SK-N-SH (cell line): ENCODE measurements at regions not wholly inside any gene's neighbourhood (a gene's known extent, or its start where the extent isn't known, plus 50 kb on each side); places are given as distances from the start of the nearest gene placed in this dataset.

Experiments used
- CTCF ChIA-PET: fragments of 300-600, 350-600 bp; formaldehyde crosslinking; extraction: SDS; loops from one replicate; lab custom pipeline; 2021; lab: Yijun Ruan, JAX
- POLR2A ChIA-PET: fragments of 350-600 bp; sonication (Branson Sonifier 250); formaldehyde crosslinking; extraction: SDS; loops from one replicate; lab custom pipeline; 2020; ENCODE audit warnings: antibody characterized with exemption, inconsistent platforms; lab: Yijun Ruan, JAX
- DNase-seq: peaks from one replicate; pipeline ENCODE4 v3.0.0; 2012
- H2AFZ ChIP-seq: fragments of 200-600 bp; sonication (generic); 2 replicates; pipeline ENCODE4 v1.8.1; 2016; ENCODE audit warnings: antibody characterized with exemption, mild to moderate bottlenecking, low read depth
- H3F3A ChIP-seq: fragments of 200-600 bp; sonication (generic); replicated peaks from 2 replicates; pipeline ENCODE3; 2016; ENCODE audit warnings: antibody characterized with exemption, mild to moderate bottlenecking; ENCODE audit not compliant: insufficient read depth
- H3K27ac ChIP-seq, 2 experiments: fragments of 200-500 bp in 1 of 2; fragments of 200-600 bp in 1 of 2; sonication (Bioruptor generic) in 1 of 2; sonication (generic), shearing (Covaris generic) in 1 of 2; 2 replicates each; pipeline versions ENCODE4 v1.5.1 to v1.6.1; 2014 to 2016; ENCODE audit warnings: low read depth in 2 of 2, inconsistent platforms in 1 of 2, low read length in 1 of 2, mild to moderate bottlenecking in 1 of 2, mixed read lengths in 1 of 2
- H3K27me3 ChIP-seq: fragments of 200-600 bp; sonication (generic), shearing (Covaris generic); 2 replicates; pipeline ENCODE4 v1.6.1; 2016; ENCODE audit warnings: mixed run types; ENCODE audit not compliant: insufficient read depth
- H3K36me3 ChIP-seq, 2 experiments: fragments of 200-500 bp in 1 of 2; fragments of 200-600 bp in 1 of 2; sonication (Bioruptor generic) in 1 of 2; sonication (generic) in 1 of 2; replicated peaks in 1 of 2; 2 replicates each; pipeline versions ENCODE3 to v1.5.1; 2014 to 2016; ENCODE audit warnings: low read length in 1 of 2, mild to moderate bottlenecking in 1 of 2; ENCODE audit not compliant: insufficient read depth in 2 of 2, control insufficient read depth in 1 of 2
- H3K4me1 ChIP-seq, 2 experiments: fragments of 200-500 bp in 1 of 2; fragments of 200-600 bp in 1 of 2; sonication (Bioruptor generic) in 1 of 2; sonication (generic), shearing (Covaris generic) in 1 of 2; 2 replicates each; pipeline versions ENCODE4 v1.5.1 to v1.6.1; 2014 to 2016; ENCODE audit warnings: low read depth in 1 of 2, low read length in 1 of 2, mixed run types in 1 of 2; ENCODE audit not compliant: insufficient read depth in 2 of 2, control insufficient read depth in 1 of 2
- H3K4me2 ChIP-seq: fragments of 200-600 bp; sonication (generic), shearing (Covaris generic); 2 replicates; pipeline ENCODE4 v1.6.1; 2017; ENCODE audit warnings: mixed run types
- H3K4me3 ChIP-seq, 2 experiments: fragments of 200-500 bp in 1 of 2; fragments of 200-600 bp in 1 of 2; sonication (Bioruptor generic) in 1 of 2; sonication (generic), shearing (Covaris generic) in 1 of 2; 2 replicates each; pipeline versions ENCODE4 v1.5.1 to v1.8.1; 2014 to 2016; ENCODE audit warnings: low read depth in 2 of 2, inconsistent platforms in 1 of 2, low read length in 1 of 2, mild to moderate bottlenecking in 1 of 2, mixed read lengths in 1 of 2, moderate library complexity in 1 of 2
- H3K79me2 ChIP-seq: fragments of 200-600 bp; sonication (generic); 2 replicates; pipeline ENCODE4 v1.8.1; 2017; ENCODE audit warnings: mild to moderate bottlenecking; ENCODE audit not compliant: insufficient read depth
- H3K9ac ChIP-seq: fragments of 200-600 bp; sonication (generic); 2 replicates; pipeline ENCODE4 v1.6.1; 2017; ENCODE audit warnings: mixed run types
- H3K9me2 ChIP-seq: fragments of 200-600 bp; sonication (generic); 2 replicates; pipeline ENCODE4 v1.6.1; 2017; ENCODE audit warnings: mixed run types
- H3K9me3 ChIP-seq: fragments of 200-600 bp; sonication (generic); 2 replicates; pipeline ENCODE4 v1.6.1; 2017; ENCODE audit warnings: mixed run types, mild to moderate bottlenecking, moderate library complexity
- H4K20me1 ChIP-seq: fragments of 200-600 bp; sonication (generic); 2 replicates; pipeline ENCODE4 v1.6.1; 2017; ENCODE audit warnings: mild to moderate bottlenecking, mixed run types; ENCODE audit not compliant: insufficient read depth
- ELF1 ChIP-seq: IDR thresholded peaks from 2 replicates; pipeline ENCODE4 v1.4.0; 2012
- EP300 ChIP-seq, 2 experiments: IDR thresholded peaks; 2 replicates each; pipeline versions ENCODE4 v1.4.0 to v1.6.1; 2012; ENCODE audit warnings: borderline replicate concordance in 1 of 2, low read depth in 1 of 2, low read length in 1 of 2
- FOSL2 ChIP-seq: IDR thresholded peaks from 2 replicates; pipeline ENCODE4 v1.4.0; 2012; ENCODE audit warnings: low read depth, mild to moderate bottlenecking, moderate library complexity, borderline replicate concordance
- FOXJ3 ChIP-seq: sonication (generic); formaldehyde crosslinking; IDR thresholded peaks from 2 replicates; pipeline ENCODE4 v1.5.1; 2020; ENCODE audit warnings: mild to moderate bottlenecking, missing genetic modification reagents
- FOXM1 ChIP-seq: IDR thresholded peaks from 2 replicates; pipeline ENCODE4 v1.4.0; 2012; ENCODE audit warnings: low read depth, mild to moderate bottlenecking
- JUND ChIP-seq: IDR thresholded peaks from 2 replicates; pipeline ENCODE4 v1.4.0; 2012
- MEF2A ChIP-seq: IDR thresholded peaks from 2 replicates; pipeline ENCODE4 v1.4.0; 2012; ENCODE audit warnings: low read depth, borderline replicate concordance
- MXI1 ChIP-seq: IDR thresholded peaks from 2 replicates; pipeline ENCODE4 v1.6.1; 2012; ENCODE audit warnings: mild to moderate bottlenecking, low read depth, low read length, improper control_type of control experiment
- NFIC ChIP-seq: IDR thresholded peaks from 2 replicates; pipeline ENCODE4 v1.4.0; 2012; ENCODE audit warnings: borderline replicate concordance
- NRF1 ChIP-seq: IDR thresholded peaks from 2 replicates; pipeline ENCODE4 v1.6.1; 2012; ENCODE audit warnings: low read depth, mild to moderate bottlenecking, low read length
- RAD21 ChIP-seq: IDR thresholded peaks from 2 replicates; pipeline ENCODE4 v1.6.1; 2012; ENCODE audit warnings: mild to moderate bottlenecking, low read length
- SIN3A ChIP-seq: IDR thresholded peaks from 2 replicates; pipeline ENCODE4 v1.6.1; 2012; ENCODE audit warnings: low read depth, mild to moderate bottlenecking, low read length, moderate library complexity, borderline replicate concordance
- SMC3 ChIP-seq: IDR thresholded peaks from 2 replicates; pipeline ENCODE4 v1.6.1; 2012; ENCODE audit warnings: low read depth, low read length, improper control_type of control experiment
- TEAD4 ChIP-seq: IDR thresholded peaks from 2 replicates; pipeline ENCODE4 v1.4.0; 2012; ENCODE audit warnings: mild to moderate bottlenecking, borderline replicate concordance; ENCODE audit not compliant: insufficient read depth
- YY1 ChIP-seq: IDR thresholded peaks from 2 replicates; pipeline ENCODE4 v1.4.0; 2012; ENCODE audit warnings: low read depth, mild to moderate bottlenecking
- TF ChIP-seq, protein P1 (sequence below): IDR thresholded peaks from 2 replicates; pipeline ENCODE4 v1.4.0; 2012; ENCODE audit warnings: low read depth, borderline replicate concordance
- TF ChIP-seq, protein P2 (sequence below): fragments of 150-350 bp; IDR thresholded peaks from 2 replicates; pipeline ENCODE4 v1.6.1; 2017; ENCODE audit warnings: antibody characterized with exemption, low read length, low read depth, borderline replicate concordance
- TF ChIP-seq, protein P3 (sequence below): IDR thresholded peaks from 2 replicates; pipeline ENCODE4; 2012
- TF ChIP-seq, protein P4 (sequence below): IDR thresholded peaks from 2 replicates; pipeline ENCODE4 v1.6.1; 2012; ENCODE audit warnings: mild to moderate bottlenecking, low read depth, low read length, moderate library complexity
- TF ChIP-seq, protein P5 (sequence below): fragments of 200-600 bp; sonication (generic); IDR thresholded peaks from 2 replicates; pipeline ENCODE4 v1.6.1; 2017; ENCODE audit warnings: antibody characterized with exemption, mild to moderate bottlenecking, moderate library complexity
- TF ChIP-seq, protein P6 (sequence below): IDR thresholded peaks from 2 replicates; pipeline ENCODE4 v1.4.0; 2012; ENCODE audit warnings: low read depth

DNA sequence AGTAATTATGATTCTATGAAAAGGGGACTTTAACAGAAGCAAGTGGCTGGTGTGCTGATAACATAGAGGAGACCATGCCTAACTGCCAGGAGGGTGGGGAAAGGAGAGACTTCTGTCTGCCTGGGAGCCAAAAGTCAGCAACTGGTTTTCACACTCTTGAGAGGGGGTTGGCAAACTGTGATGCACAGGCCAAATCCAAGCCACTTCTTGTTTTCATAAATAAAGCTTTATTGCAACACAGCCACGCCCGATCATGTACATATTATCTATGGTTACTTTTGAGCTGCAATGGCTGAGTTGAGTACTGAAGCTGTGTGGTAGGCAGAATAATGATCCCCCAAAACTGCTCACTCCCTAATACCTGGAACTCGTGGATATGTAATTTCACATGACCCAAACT is 208.4 kb downstream of the LNPK start (continued):
- TF ChIP-seq, protein P1, sequence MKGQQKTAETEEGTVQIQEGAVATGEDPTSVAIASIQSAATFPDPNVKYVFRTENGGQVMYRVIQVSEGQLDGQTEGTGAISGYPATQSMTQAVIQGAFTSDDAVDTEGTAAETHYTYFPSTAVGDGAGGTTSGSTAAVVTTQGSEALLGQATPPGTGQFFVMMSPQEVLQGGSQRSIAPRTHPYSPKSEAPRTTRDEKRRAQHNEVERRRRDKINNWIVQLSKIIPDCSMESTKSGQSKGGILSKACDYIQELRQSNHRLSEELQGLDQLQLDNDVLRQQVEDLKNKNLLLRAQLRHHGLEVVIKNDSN: no peak
- TF ChIP-seq, protein P2, sequence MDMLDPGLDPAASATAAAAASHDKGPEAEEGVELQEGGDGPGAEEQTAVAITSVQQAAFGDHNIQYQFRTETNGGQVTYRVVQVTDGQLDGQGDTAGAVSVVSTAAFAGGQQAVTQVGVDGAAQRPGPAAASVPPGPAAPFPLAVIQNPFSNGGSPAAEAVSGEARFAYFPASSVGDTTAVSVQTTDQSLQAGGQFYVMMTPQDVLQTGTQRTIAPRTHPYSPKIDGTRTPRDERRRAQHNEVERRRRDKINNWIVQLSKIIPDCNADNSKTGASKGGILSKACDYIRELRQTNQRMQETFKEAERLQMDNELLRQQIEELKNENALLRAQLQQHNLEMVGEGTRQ: no peak
- TF ChIP-seq FOXJ3 (no peak), RAD21 (no peak), FOXM1 (no peak), EP300 (IDR thresholded peaks at IDR 0.05; ENCODE audit: borderline replicate concordance in 1 of 2, low read depth in 1 of 2, low read length in 1 of 2) (no peak), SMC3 (no peak), JUND (no peak), MEF2A (no peak), MXI1 (no peak)
- TF ChIP-seq, protein P3, sequence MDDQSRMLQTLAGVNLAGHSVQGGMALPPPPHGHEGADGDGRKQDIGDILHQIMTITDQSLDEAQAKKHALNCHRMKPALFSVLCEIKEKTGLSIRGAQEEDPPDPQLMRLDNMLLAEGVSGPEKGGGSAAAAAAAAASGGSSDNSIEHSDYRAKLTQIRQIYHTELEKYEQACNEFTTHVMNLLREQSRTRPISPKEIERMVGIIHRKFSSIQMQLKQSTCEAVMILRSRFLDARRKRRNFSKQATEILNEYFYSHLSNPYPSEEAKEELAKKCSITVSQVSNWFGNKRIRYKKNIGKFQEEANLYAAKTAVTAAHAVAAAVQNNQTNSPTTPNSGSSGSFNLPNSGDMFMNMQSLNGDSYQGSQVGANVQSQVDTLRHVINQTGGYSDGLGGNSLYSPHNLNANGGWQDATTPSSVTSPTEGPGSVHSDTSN: no peak

DNA sequence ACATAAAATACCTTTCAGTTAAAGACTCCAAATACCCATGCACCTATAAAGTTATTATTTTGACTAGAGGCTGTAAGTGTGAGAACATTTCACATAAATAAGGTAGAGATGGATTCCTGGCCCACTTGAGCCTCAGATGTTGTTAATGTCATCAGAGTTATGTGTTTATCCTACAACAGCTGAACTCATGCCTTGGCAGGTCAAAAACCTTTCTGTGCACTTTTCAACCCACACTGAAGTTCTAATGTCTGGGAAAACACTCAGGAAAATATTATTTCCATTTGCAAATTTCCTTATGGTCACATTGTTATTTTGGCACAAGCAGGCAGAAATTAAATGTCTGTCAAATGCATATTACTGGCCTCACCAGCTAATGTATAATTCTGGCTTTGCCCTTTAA is 209.2 kb downstream of the LNPK start:
- H2AFZ ChIP-seq: no peak overlapping the region
- no peak overlapping the region for H3K4me2 ChIP-seq
- TF ChIP-seq, protein P4, sequence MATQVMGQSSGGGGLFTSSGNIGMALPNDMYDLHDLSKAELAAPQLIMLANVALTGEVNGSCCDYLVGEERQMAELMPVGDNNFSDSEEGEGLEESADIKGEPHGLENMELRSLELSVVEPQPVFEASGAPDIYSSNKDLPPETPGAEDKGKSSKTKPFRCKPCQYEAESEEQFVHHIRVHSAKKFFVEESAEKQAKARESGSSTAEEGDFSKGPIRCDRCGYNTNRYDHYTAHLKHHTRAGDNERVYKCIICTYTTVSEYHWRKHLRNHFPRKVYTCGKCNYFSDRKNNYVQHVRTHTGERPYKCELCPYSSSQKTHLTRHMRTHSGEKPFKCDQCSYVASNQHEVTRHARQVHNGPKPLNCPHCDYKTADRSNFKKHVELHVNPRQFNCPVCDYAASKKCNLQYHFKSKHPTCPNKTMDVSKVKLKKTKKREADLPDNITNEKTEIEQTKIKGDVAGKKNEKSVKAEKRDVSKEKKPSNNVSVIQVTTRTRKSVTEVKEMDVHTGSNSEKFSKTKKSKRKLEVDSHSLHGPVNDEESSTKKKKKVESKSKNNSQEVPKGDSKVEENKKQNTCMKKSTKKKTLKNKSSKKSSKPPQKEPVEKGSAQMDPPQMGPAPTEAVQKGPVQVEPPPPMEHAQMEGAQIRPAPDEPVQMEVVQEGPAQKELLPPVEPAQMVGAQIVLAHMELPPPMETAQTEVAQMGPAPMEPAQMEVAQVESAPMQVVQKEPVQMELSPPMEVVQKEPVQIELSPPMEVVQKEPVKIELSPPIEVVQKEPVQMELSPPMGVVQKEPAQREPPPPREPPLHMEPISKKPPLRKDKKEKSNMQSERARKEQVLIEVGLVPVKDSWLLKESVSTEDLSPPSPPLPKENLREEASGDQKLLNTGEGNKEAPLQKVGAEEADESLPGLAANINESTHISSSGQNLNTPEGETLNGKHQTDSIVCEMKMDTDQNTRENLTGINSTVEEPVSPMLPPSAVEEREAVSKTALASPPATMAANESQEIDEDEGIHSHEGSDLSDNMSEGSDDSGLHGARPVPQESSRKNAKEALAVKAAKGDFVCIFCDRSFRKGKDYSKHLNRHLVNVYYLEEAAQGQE: no peak
- TF ChIP-seq, protein P5, sequence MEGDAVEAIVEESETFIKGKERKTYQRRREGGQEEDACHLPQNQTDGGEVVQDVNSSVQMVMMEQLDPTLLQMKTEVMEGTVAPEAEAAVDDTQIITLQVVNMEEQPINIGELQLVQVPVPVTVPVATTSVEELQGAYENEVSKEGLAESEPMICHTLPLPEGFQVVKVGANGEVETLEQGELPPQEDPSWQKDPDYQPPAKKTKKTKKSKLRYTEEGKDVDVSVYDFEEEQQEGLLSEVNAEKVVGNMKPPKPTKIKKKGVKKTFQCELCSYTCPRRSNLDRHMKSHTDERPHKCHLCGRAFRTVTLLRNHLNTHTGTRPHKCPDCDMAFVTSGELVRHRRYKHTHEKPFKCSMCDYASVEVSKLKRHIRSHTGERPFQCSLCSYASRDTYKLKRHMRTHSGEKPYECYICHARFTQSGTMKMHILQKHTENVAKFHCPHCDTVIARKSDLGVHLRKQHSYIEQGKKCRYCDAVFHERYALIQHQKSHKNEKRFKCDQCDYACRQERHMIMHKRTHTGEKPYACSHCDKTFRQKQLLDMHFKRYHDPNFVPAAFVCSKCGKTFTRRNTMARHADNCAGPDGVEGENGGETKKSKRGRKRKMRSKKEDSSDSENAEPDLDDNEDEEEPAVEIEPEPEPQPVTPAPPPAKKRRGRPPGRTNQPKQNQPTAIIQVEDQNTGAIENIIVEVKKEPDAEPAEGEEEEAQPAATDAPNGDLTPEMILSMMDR: no peak
- TF ChIP-seq TEAD4 (no peak), MEF2A (no peak), ELF1 (no peak), JUND (no peak), SMC3 (no peak), NRF1 (no peak), EP300 (IDR thresholded peaks at IDR 0.05; ENCODE audit: borderline replicate concordance in 1 of 2, low read depth in 1 of 2, low read length in 1 of 2) (no peak), NFIC (no peak), FOSL2 (no peak), YY1 (no peak), SIN3A (no peak), RAD21 (no peak)
- TF ChIP-seq, protein P6, sequence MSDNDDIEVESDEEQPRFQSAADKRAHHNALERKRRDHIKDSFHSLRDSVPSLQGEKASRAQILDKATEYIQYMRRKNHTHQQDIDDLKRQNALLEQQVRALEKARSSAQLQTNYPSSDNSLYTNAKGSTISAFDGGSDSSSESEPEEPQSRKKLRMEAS: no peak
- TF ChIP-seq, protein P2: no peak
- TF ChIP-seq, protein P3: no peak
- TF ChIP-seq, all 33 proteins: peak for 0
- no peaks in the 10 kb centered on the region for H3K9me2 ChIP-seq
- ChIA-PET POLR2A (no interaction called here), CTCF (interaction anchor here (1.1 kb wide), 1 partner anchor 10 kb away, joined by 3 read pairs; no protein-coding TSS in a partner anchor)
- no peaks in the 10 kb centered on the region for H3K36me3 ChIP-seq
- no peaks in the 10 kb centered on the region for H3K9me3 ChIP-seq
- no peak overlapping the region for H3K27ac ChIP-seq
- no peaks in the 10 kb centered on the region for H3K27me3 ChIP-seq
- DNase-seq: no peak
- no peak overlapping the region for H3K9ac ChIP-seq
- H4K20me1 ChIP-seq: no peaks in the 10 kb centered on the region
- H3K4me3 ChIP-seq: no peak overlapping the region
- no peaks in the 10 kb centered on the region for H3K4me1 ChIP-seq
- H3F3A ChIP-seq: no peaks in the 10 kb centered on the region
- H3K79me2 ChIP-seq: no peaks in the 10 kb centered on the region
